GM12864 (cell line): ENCODE measurements at regions not wholly inside any gene's neighbourhood (a gene's known extent, or its start where the extent isn't known, plus 50 kb on each side); places are given as distances from the start of the nearest gene placed in this dataset.

Experiments
- DNase-seq: peaks from one replicate; pipeline ENCODE4 v3.0.0-alpha.2; 2011; ENCODE audit warnings: low read depth
- H3K4me3 ChIP-seq: 2 replicates; pipeline ENCODE4 v1.5.1; 2011; ENCODE audit warnings: mild to moderate bottlenecking, low read depth, low read length, control low read depth
- CTCF ChIP-seq: IDR thresholded peaks from 2 replicates; pipeline ENCODE4 v1.5.1; 2011; ENCODE audit warnings: low read depth, mild to moderate bottlenecking, moderate library complexity, low read length, control low read depth, inconsistent platforms; ENCODE audit errors: missing control alignments

GRCh38 chr15:31563421-31563820, 236.8 kb downstream of the KLF13 start:
- H3K4me3 ChIP-seq = no peak overlapping the region
- TF ChIP-seq CTCF = no peak
- DNase-seq = no peak

DNA sequence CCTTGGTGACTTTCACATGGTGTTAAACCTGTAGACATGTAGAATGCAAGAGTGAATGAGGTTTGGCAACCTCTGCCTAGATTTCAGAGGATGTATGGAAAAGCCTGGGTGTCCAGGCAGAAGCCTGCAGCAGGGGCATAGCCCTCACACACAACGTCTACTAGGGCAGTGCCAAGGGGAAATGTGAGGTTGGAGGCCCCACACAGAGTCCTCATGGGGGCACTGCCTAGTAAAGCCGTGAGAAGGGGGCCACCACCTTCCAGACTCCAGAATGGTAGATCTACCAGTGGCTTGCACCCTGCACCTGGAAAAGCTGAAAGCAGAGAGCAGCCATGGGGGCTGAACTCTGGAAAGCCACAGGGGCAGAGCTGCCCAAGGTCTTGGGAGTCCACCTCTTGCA, 241.2 kb downstream of the KLF13 start:
- TF ChIP-seq CTCF = no peak
- no peak overlapping the region for H3K4me3 ChIP-seq
- DNase-seq = no peak

DNA sequence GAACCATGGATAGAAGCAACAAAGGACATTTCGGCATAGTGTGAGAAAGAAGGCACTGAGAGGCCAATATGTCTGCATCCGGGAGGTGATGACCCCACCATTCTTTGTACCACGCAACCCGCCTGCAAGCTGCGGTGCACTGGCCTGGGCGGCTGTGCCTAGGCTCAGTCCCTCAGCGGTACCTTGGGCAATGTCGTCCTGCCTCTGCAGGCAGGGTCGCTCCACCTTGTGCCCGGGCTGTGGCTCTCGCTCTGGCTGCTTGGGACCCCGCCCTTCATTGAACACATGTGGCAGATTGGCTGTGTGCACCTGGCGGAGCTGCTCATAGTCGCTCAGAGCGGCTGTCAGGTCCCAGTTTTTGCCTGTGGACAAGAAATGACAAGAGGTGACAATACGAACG, 243.2 kb downstream of the KLF13 start:
- TF ChIP-seq CTCF = no peak
- no peak overlapping the region for H3K4me3 ChIP-seq
- DNase-seq = no peak

- no peak overlapping the region for H3K4me3 ChIP-seq
- DNase-seq = no peak
- TF ChIP-seq CTCF = no peak
Observed at GRCh38 chr15:31570591-31570990, 244.0 kb downstream of the KLF13 start.

- no peak for TF ChIP-seq CTCF
- DNase-seq = no peak
- no peak overlapping the region for H3K4me3 ChIP-seq
Observed at GRCh38 chr15:31571676-31572075, 245.0 kb downstream of the KLF13 start.

DNA sequence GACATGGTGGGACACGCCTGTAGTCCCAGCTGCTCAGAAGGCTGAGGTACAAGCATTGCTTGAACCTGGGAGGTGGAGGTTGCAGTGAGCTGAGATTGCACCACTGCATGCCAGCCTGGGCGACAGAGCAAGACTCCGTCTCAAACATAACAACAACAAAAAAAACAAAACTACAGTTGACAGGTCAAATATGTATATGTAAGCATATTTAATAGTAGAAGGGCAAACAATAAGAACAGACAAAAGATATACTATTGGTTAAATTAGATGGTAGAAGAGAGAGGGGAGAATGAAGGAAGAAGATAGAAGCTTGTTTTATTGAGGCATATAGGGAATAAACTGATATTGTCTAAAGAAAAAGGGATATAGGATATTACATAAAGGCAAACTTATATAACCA, 247.1 kb downstream of the KLF13 start:
- no peak overlapping the region for H3K4me3 ChIP-seq
- DNase-seq = no peak
- no peak for TF ChIP-seq CTCF

- no peak overlapping the region for H3K4me3 ChIP-seq
- no peak for TF ChIP-seq CTCF
- no peak for DNase-seq
Observed at GRCh38 chr15:31574766-31575165, 248.1 kb downstream of the KLF13 start.
